ENCODE measurements at regions not wholly inside any gene's neighbourhood (a gene's known extent, or its start where the extent isn't known, plus 50 kb on each side); places are given as distances from the start of the nearest gene placed in this dataset.

GRCh38 chr16:9536905-9537304 is 445.5 kb downstream of the HAPSTR1 start:
- no peak for DNase-seq

DNA sequence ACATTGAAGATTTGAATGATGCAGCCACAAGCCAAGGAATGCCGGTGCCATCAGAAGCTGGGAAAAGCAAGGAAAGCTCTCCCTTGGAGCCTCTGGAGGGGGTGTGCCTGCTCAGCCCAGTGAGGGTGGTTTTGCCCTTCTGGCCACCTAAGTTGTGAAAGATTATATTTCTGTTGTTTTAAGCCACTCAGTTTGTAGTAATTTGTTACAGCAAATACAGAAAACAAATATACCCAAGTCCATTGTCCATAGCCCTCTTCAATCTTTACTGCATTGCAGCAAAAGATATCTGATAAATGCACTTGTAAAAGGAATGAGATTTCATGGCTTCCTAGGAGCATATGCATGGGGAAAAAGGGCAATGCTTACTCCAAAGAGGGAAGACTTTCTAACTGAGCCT is 447.9 kb downstream of the HAPSTR1 start:
- DNase-seq = no peak

- DNase-seq = no peak
These were observed 450.3 kb downstream of the HAPSTR1 start for GRCh38 chr16:9541723-9542122.

DNA sequence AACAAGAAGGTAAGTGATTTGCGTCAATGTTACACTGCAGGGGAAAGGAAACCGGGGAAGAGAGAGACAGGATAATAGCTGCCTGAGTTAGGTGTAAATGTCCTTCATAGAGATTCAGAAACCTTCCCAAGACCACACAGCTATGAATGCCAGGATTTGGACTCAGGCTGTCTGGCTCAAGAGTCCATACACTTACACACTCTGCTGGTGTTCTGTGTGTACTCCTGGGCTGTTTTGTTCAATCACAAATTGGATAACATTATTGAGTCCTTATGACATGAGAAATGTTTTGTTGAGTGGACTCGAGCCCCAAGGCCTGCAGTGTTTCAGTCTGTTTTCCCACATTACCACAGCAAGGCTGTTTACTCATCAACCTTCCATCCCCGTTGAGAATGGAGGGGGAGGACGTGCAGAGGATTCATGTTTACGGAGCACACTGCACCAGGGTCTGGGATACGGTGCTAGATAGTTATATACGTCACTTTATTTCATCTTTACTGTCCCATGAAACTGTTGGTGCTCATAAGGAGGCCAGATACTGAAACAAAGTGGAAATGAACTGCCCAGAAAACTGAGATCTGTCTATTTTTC is 450.8 kb downstream of the HAPSTR1 start:
- DNase-seq = no peak

DNA sequence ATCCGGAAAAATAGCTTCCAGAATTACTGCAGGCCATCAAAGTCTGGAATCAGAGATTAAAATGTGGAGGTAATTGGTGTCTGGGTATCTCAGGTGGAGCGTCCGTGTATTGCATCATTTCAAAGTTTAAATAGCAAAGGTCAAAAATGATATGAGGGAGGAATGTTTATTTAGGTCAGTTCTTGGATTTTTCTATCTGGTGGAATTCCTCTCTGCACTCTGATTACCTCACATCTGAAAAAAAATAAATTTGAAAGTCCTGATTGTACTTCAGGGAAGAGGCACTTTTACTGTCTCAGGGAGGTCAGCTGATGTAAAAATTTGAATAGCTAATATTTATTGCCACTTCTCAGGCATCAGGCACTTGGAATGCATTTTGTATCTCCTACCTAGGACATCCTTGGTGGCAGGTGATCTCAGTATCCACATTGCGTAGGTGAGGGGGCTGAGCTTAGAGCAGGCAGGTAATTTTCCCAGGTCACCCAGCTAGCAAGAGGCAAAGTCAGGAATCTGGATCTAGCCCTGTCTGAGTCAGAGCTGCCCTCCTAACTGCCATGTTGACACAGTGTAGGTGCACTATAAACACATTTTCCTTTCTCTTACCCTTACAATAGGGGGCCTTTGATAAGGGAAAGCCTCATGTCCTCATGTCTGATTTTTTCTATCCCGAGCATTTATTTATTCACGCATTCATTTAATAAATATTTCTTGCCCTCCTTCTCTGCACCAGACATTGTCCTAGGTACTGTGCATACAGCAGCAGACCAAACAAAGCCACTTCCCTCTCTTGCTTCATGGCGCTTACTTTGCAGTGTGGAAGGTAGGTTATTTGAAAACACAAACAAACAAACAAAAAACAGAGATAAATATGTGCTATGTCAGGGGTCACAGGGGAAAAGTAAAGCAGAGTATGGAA is 454.3 kb downstream of the HAPSTR1 start:
- DNase-seq = no peak

GRCh38 chr16:9546438-9546786 is 455.0 kb downstream of the HAPSTR1 start:
- DNase-seq = no peak

DNA sequence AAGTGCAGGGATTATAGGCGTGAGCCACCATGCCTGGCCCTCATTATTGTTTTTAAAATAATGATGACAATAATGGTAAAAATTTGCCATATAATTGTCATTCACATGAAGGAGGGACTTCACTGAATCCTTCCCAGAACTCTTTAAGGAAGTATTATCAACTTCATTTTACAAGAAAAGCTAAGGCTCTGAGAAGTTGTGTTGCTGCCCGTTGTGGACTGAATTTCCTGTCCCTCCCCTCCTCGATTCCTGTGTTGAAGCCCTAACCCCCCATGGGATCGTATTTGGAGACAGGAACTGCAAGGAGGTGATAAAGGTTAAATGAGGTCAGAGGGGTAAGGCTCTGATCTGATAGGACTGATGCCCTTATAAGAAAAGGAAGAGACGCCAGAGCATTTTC is 458.0 kb downstream of the HAPSTR1 start:
- DNase-seq = no peak

DNA sequence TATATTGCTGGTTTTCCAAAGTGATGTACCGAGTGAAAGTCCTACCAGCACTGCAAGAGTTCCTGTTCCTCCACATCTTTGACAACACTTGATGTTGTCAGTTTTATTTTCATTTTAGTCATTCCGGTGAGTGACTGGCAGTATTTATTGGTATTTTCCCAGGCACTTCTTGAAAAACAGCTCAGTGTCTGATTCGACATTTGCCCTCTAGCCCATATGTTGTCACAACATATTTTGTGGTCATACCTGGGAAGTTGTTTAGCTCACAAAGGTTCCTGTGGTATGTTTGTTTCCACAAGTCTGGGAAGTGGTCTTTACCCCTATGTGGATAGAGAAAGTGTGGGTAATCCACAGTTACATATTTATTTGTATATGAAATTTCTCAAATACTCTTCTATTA is 463.6 kb downstream of the HAPSTR1 start:
- no peak for DNase-seq

DNA sequence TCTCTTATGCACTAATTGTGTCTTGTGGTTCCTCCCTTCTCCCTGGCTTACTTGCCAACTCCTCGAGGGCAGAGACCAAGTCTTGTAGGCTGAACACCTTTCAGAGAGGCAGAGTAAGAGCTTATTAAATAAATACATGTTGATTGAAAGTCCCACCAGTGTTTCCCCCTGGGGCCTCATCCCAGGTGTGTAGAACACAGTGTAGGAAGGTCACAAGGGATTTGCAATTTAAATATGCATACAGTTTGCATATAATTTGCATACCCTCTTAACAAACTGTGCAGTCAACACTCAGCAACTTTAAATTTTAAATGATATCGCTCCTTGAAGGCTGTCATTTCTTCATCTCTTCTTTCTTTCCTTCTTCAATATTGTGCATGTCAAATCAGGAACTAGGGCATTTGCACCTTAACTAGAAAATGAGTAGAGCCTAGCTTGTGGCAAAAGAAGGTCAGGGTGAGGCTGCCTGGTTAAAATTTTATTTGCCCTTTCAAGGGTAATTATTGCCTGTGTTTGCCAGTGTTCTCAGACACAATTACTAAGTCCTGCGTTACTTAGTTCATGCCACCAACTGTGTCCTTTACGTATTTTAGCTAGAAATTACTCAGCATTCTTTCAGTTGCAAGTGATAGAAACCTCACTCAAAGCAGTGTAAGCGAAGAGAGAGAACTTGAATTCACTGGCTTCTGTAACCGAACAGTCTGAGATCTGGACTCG is 465.7 kb downstream of the HAPSTR1 start:
- no peak for DNase-seq

DNA sequence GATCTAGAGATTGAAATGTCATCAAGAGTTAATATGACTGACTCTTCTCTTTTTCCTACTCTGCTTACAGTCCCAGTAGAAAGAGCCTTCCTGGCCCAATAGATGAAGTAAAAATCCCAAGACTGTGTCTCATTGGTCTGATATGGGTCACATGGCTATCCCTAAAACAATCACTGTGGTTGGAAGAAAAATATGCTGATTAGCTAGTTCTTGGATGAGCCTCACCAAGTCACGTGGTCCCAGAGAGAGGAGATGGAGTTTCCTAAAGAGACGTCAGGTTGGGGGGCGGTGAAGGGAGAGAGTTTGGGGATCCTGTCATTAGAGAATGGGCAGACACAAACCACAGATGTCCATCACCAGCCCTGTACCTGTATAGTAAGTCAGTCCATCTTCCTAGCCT is 466.3 kb downstream of the HAPSTR1 start:
- no peak for DNase-seq

GRCh38 chr16:9566099-9566498 is 474.7 kb downstream of the HAPSTR1 start:
- no peak for DNase-seq

DNA sequence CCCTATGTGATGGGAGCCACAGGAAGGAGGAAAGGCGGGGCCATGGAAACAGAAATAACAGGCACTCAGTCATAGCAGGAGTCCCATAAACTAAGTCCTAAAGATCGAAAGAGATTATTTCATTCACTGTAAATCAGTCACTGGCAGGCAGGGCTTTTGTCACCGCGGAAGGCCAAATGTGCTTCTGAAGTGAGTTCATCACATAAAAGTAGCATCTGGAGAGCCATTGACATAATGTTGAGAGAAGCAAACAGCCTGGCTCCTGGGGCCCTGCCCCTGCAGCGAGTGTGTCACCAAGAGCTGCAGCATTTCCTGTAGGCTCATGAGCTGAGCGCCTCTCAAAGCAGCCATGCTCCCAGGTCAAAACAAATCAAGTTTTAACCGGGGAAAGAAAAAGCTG is 476.2 kb downstream of the HAPSTR1 start:
- DNase-seq = no peak

GRCh38 chr16:9568261-9568660 is 476.8 kb downstream of the HAPSTR1 start:
- no peak for DNase-seq

DNA sequence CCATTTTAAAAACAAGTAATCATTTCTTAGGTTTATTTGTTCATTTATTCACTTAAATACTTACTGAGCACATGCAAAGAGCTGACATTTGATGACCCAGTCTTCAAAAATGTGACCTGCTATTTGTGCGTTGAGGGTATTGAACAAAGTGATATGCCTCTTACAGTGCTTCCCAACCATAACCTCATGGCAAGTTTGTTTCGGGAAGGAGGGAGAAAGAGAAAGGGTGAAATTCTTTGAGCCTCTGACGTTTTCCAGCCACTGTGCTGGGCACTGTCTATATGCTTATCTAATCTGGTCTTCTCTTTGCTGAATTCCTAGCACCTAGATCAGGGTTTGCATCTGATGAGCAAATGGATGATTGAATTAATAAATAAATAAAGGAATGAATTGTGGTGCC is 479.1 kb downstream of the HAPSTR1 start:
- no peak for DNase-seq

GRCh38 chr16:9578459-9578858 is 487.0 kb downstream of the HAPSTR1 start:
- DNase-seq = no peak

GRCh38 chr16:9580025-9580424 is 488.6 kb downstream of the HAPSTR1 start:
- DNase-seq = no peak

DNA sequence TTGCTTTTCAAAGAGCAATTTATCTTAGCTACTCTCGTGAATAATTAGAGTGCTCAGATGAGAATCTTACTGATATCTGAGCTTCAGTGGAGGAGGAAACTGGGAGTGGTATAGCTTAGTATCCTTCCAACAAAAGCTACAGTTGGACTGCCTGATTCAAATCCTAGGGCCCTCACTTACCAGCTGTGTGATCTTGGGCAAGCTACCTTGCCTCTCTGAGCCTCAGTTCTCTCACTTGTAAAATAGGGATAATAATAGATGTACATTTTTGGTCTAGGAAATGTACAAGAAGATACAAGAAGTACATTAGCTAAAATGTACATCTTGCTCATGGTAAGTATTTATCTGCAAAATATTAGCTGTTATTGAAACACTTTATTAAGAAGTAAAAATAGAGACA is 502.0 kb downstream of the HAPSTR1 start:
- no peak for DNase-seq

DNA sequence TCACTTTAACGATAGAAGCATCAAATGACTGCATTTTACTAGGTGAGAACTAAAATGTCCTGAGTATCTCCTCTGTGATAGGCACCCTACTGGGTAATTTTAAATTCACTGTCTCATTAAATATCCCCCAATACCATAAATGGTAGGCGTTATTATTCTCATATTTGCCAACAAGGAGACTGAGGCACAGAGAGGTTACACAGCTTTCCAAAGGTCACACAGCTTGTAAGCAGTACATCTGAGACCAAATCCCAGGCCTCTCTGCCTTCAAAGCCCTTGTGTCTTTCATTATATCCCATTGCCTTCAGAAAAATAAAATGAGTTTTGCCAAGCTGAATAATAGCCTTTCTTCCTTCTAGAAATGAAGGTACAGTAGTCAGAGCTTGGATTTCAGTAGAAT is 502.6 kb downstream of the HAPSTR1 start:
- DNase-seq = no peak

DNA sequence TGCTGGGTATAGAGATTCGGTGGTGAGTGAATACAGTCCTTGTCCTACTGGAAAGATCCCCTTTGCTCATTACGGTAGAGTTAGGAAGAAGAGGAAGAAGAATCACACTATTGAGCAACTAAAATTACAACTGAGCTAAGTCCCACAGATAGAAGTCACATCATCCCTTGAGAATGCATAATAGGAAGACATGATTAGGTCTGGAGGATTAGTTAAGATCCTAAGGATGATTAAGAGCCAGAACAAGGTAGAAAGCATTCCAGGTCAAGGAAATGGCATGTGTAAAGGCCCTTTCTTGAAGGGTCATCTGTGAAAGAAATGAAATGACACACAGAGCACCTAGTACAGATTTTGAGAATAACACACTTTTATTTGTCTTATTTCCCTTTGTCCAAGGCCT is 503.5 kb downstream of the HAPSTR1 start:
- DNase-seq = no peak

GRCh38 chr16:9595393-9595792 is 503.9 kb downstream of the HAPSTR1 start:
- no peak for DNase-seq

DNA sequence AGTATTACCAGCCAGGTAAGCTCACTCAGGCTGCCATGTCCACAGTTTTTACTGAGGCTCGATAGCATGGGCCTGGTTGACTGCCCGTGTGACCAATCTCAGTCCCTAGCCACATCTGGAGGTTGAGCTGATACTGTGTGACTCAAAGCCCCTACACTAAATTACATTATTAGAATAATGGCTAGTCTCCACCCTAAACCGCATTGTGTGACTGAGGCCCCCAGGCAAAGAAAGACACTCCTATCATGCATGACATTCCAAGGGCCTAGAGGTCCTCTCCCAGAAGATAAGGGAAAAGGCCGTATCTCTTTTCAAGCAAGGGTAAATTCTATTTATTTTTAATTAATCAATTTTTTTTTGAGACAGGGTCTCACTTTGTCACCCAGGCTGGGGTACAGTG is 505.3 kb downstream of the HAPSTR1 start:
- DNase-seq = no peak

- DNase-seq = no peak
These were observed 506.7 kb downstream of the HAPSTR1 start for GRCh38 chr16:9597967-9598730.

GRCh38 chr16:9598731-9599083 is 507.3 kb downstream of the HAPSTR1 start:
- DNase-seq = no peak
